Testis (tissue), 2 donors: ENCODE measurements at regions not wholly inside any gene's neighbourhood (a gene's known extent, or its start where the extent isn't known, plus 50 kb on each side); places are given as distances from the start of the nearest gene placed in this dataset.

Source experiments
- POLR2A ChIP-seq: fragments of 450-650 bp; IDR thresholded peaks from one replicate; pipeline ENCODE4 v1.6.1; 2017; ENCODE audit warnings: antibody characterized with exemption, mild to moderate bottlenecking, moderate library complexity
- TF ChIP-seq, protein P1 (sequence below), 3 experiments: fragments of 450-650 bp in 2 of 3; fragments of 200-600 bp in 1 of 3; sonication (generic) in 1 of 3; IDR thresholded peaks; one replicate each; pipeline ENCODE4 v1.5.1; 2016 to 2019; ENCODE audit warnings: antibody characterized with exemption in 3 of 3, mild to moderate bottlenecking in 2 of 3, moderate library complexity in 1 of 3

DNA sequence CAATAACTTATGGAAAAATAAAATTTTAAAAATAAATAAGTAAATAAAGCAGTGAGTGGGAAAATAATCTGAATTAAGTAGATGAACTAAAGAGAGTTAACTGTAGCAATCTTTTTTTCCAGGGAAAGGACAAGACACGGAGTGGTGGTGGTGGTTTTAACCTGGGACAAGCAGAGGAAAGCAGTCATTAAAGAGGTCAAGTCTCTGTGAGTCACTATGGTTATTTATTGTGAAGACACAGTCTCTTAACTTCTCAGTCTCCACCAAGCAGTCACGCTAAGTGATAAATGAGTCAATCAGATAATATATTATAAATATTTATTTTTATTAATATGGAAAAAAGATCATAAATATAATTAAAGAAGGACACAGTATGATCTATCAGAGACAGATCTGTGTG, 228.1 kb upstream of the MEOX2 start:
- no peak for TF ChIP-seq POLR2A
- TF ChIP-seq, protein P1, sequence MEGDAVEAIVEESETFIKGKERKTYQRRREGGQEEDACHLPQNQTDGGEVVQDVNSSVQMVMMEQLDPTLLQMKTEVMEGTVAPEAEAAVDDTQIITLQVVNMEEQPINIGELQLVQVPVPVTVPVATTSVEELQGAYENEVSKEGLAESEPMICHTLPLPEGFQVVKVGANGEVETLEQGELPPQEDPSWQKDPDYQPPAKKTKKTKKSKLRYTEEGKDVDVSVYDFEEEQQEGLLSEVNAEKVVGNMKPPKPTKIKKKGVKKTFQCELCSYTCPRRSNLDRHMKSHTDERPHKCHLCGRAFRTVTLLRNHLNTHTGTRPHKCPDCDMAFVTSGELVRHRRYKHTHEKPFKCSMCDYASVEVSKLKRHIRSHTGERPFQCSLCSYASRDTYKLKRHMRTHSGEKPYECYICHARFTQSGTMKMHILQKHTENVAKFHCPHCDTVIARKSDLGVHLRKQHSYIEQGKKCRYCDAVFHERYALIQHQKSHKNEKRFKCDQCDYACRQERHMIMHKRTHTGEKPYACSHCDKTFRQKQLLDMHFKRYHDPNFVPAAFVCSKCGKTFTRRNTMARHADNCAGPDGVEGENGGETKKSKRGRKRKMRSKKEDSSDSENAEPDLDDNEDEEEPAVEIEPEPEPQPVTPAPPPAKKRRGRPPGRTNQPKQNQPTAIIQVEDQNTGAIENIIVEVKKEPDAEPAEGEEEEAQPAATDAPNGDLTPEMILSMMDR (IDR thresholded peaks at IDR 0.05): no peak
